CD4-positive, CD25-positive, alpha-beta regulatory T cell (primary cell): ENCODE measurements at regions not wholly inside any gene's neighbourhood (a gene's known extent, or its start where the extent isn't known, plus 50 kb on each side); places are given as distances from the start of the nearest gene placed in this dataset.

ENCODE experiments used
- ATAC-seq, 2 donors: fragments of 150-1000 bp; cut with Tn5 transposase; one replicate each; pipeline ENCODE4 v1.10.0; 2021; ENCODE audit warnings: low read depth in 2 of 2, moderate number of reproducible peaks in 2 of 2, moderate library complexity in 1 of 2
- DNase-seq, 3 donors: peaks; one replicate each; pipeline versions ENCODE4 v3.0.0 to v3.0.0-alpha.2; 2012 to 2022; ENCODE audit warnings: mixed read lengths in 1 of 3
- H3K27ac ChIP-seq: one replicate; pipeline ENCODE4 v1.7.0; 2013; ENCODE audit warnings: mild to moderate bottlenecking, low read length; ENCODE audit not compliant: insufficient read depth, poor library complexity, severe bottlenecking
- H3K27me3 ChIP-seq: one replicate; pipeline ENCODE4 v1.7.0; 2013; ENCODE audit warnings: low read length; ENCODE audit not compliant: control insufficient read depth, insufficient read depth
- H3K36me3 ChIP-seq: one replicate; pipeline ENCODE4 v1.7.0; 2013; ENCODE audit warnings: mild to moderate bottlenecking, low read length, moderate library complexity; ENCODE audit not compliant: control insufficient read depth, insufficient read depth
- H3K4me1 ChIP-seq: 2 replicates; pipeline ENCODE4 v1.7.0; 2013; ENCODE audit warnings: mild to moderate bottlenecking, low read length; ENCODE audit not compliant: insufficient read depth, control insufficient read depth, poor library complexity, severe bottlenecking
- H3K4me3 ChIP-seq: one replicate; pipeline ENCODE4 v1.7.0; 2013; ENCODE audit warnings: low read depth, mild to moderate bottlenecking, low read length, moderate library complexity
- H3K9me3 ChIP-seq, 2 experiments: 1 replicate in 1 of 2; 2 replicates in 1 of 2; pipeline ENCODE4 v1.7.0; 2013; ENCODE audit warnings: low read length in 2 of 2, mild to moderate bottlenecking in 1 of 2, moderate library complexity in 1 of 2; ENCODE audit not compliant: control insufficient read depth in 2 of 2
- H3K27ac Mint-ChIP-seq, 3 donors: one replicate each; pipeline ENCODE4 v1.8.0; 2020 to 2022; ENCODE audit warnings: mild to moderate bottlenecking in 3 of 3, mixed read lengths in 3 of 3, moderate library complexity in 2 of 3
- H3K27me3 Mint-ChIP-seq: one replicate; pipeline ENCODE4 v1.8.0; 2022; ENCODE audit warnings: mild to moderate bottlenecking, mixed read lengths
- H3K36me3 Mint-ChIP-seq: one replicate; pipeline ENCODE4 v1.8.0; 2020; ENCODE audit warnings: mixed read lengths
- H3K4me1 Mint-ChIP-seq, 4 donors: one replicate each; pipeline ENCODE4 v1.8.0; 2020 to 2022; ENCODE audit warnings: mixed read lengths in 4 of 4, mild to moderate bottlenecking in 1 of 4
- H3K4me3 Mint-ChIP-seq, 4 donors: one replicate each; pipeline ENCODE4 v1.8.0; 2020 to 2022; ENCODE audit warnings: mild to moderate bottlenecking in 4 of 4, mixed read lengths in 4 of 4, moderate library complexity in 3 of 4
- H3K9me3 Mint-ChIP-seq, 7 donors: one replicate each; pipeline ENCODE4 v1.8.0; 2020 to 2022; ENCODE audit warnings: mixed read lengths in 7 of 7, mild to moderate bottlenecking in 3 of 7, moderate library complexity in 2 of 7

GRCh38 chr1:5765997-5766913, 226.0 kb downstream of the NPHP4 start:
- peaks cover 0 to 5% (median 1%) of the 10 kb centered on the region in 4 donors for H3K4me1 Mint-ChIP-seq
- Histone ChIP-seq H3K4me3 (no peak overlapping the region), H3K36me3 (no peaks in the 10 kb centered on the region), H3K27ac (no peak overlapping the region), H3K27me3 (no peaks in the 10 kb centered on the region), H3K9me3 (peaks cover 4 to 12% of the 10 kb centered on the region in 2 experiments), H3K4me1 (no peaks in the 10 kb centered on the region)
- no peak for DNase-seq
- no peak for ATAC-seq
- H3K27me3 Mint-ChIP-seq: peaks cover 25% of the 10 kb centered on the region
- peaks cover 0 to 7% (median 2%) of the 10 kb centered on the region in 7 donors for H3K9me3 Mint-ChIP-seq
- H3K27ac Mint-ChIP-seq: no peak overlapping the region
- H3K36me3 Mint-ChIP-seq: no peaks in the 10 kb centered on the region
- no peak overlapping the region for H3K4me3 Mint-ChIP-seq

- no peak overlapping the region for H3K4me3 ChIP-seq
- H3K9me3 Mint-ChIP-seq: peaks cover 0 to 8% (median 1%) of the 10 kb centered on the region in 7 donors
- H3K27me3 Mint-ChIP-seq: peaks cover 20% of the 10 kb centered on the region
- no peak for ATAC-seq
- no peaks in the 10 kb centered on the region for H3K4me1 ChIP-seq
- DNase-seq: no peak
- H3K9me3 ChIP-seq: peaks cover 4 to 12% of the 10 kb centered on the region in 2 experiments
- H3K4me3 Mint-ChIP-seq: no peak overlapping the region
- no peaks in the 10 kb centered on the region for H3K36me3 ChIP-seq
- H3K27ac Mint-ChIP-seq: no peak overlapping the region
- no peaks in the 10 kb centered on the region for H3K36me3 Mint-ChIP-seq
- no peaks in the 10 kb centered on the region for H3K4me1 Mint-ChIP-seq
- H3K27me3 ChIP-seq: no peaks in the 10 kb centered on the region
- H3K27ac ChIP-seq: no peak overlapping the region
These were observed 226.7 kb downstream of the NPHP4 start for GRCh38 chr1:5765483-5765882.

- DNase-seq (no peak), ATAC-seq (no peak)
- no peak overlapping the region for H3K27ac ChIP-seq
- no peak overlapping the region for H3K4me3 ChIP-seq
- no peaks in the 10 kb centered on the region for H3K27me3 ChIP-seq
- H3K9me3 Mint-ChIP-seq: peaks cover 0 to 9% (median 3%) of the 10 kb centered on the region in 7 donors
- no peaks in the 10 kb centered on the region for H3K36me3 Mint-ChIP-seq
- no peaks in the 10 kb centered on the region for H3K4me1 ChIP-seq
- no peaks in the 10 kb centered on the region for H3K4me1 Mint-ChIP-seq
- no peak overlapping the region for H3K27ac Mint-ChIP-seq
- H3K36me3 ChIP-seq: no peaks in the 10 kb centered on the region
- H3K9me3 ChIP-seq: peaks cover 4 to 12% of the 10 kb centered on the region in 2 experiments
- peaks cover 20% of the 10 kb centered on the region for H3K27me3 Mint-ChIP-seq
- no peak overlapping the region for H3K4me3 Mint-ChIP-seq
These were observed 227.3 kb downstream of the NPHP4 start for GRCh38 chr1:5764959-5765358.

GRCh38 chr1:5764464-5764863, 227.8 kb downstream of the NPHP4 start:
- no peak overlapping the region for H3K27ac ChIP-seq
- no peaks in the 10 kb centered on the region for H3K36me3 Mint-ChIP-seq

GRCh38 chr1:5763696-5764370, 228.4 kb downstream of the NPHP4 start:
- Mint-ChIP-seq H3K36me3 (no peaks in the 10 kb centered on the region), H3K9me3 (peaks cover 0 to 9% (median 3%) of the 10 kb centered on the region in 7 donors), H3K4me1 (no peaks in the 10 kb centered on the region), H3K27ac (no peak overlapping the region), H3K4me3 (no peak overlapping the region), H3K27me3 (peaks cover 20% of the 10 kb centered on the region)
- no peaks in the 10 kb centered on the region for H3K4me1 ChIP-seq
- H3K4me3 ChIP-seq: no peak overlapping the region
- no peak for DNase-seq
- H3K27me3 ChIP-seq: no peaks in the 10 kb centered on the region
- peaks cover 4 to 12% of the 10 kb centered on the region in 2 experiments for H3K9me3 ChIP-seq
- H3K36me3 ChIP-seq: no peaks in the 10 kb centered on the region
- no peak for ATAC-seq
- no peak overlapping the region for H3K27ac ChIP-seq

More at GRCh38 chr1:5764464-5764863, 227.8 kb downstream of the NPHP4 start:
- no peak for DNase-seq
- no peak for ATAC-seq
- peaks cover 4 to 12% of the 10 kb centered on the region in 2 experiments for H3K9me3 ChIP-seq
- no peaks in the 10 kb centered on the region for H3K27me3 ChIP-seq
- H3K27ac Mint-ChIP-seq: no peak overlapping the region
- H3K9me3 Mint-ChIP-seq: peaks cover 0 to 9% (median 3%) of the 10 kb centered on the region in 7 donors
- no peaks in the 10 kb centered on the region for H3K36me3 ChIP-seq
- H3K4me3 ChIP-seq: no peak overlapping the region
- no peak overlapping the region for H3K4me3 Mint-ChIP-seq
- H3K4me1 ChIP-seq: no peaks in the 10 kb centered on the region
- H3K4me1 Mint-ChIP-seq: no peaks in the 10 kb centered on the region
- H3K27me3 Mint-ChIP-seq: peaks cover 20% of the 10 kb centered on the region

DNA sequence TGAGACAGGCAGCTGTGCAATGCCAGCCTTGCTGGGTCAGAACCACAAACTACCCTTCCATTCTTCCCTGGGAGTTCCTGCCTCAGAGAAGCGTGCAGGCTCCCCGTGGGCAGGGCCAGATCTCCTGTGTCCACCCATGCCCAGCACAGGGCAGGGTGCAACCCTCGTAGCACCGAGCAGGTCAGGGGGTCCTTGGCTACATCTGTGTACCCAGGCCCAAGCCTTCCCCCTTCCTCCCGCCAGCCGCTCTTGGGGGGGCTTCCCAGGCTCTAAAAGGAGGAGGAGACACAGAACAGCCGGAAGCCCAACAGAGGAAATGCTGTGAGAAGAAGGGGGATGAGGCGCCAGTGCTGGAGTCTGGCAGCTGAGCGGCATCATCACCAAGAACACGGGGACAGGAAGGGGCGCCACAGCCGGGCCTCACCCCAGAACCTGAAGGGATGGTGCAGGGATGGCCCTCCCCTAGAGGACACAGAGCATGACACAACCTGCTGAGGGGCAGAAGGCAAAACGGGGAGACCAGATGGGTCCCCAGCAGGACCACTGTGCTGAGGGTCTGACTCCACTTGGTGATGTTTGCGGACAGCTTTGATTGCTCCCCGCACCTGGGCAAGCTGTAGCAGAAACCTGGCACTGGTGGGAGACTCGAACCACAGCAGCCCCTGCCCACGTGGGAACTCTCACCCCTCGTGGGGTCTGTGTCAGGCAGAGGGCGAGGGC, 233.2 kb downstream of the NPHP4 start:
- Mint-ChIP-seq H3K36me3 (no peaks in the 10 kb centered on the region), H3K27ac (no peak overlapping the region), H3K27me3 (peaks cover 4% of the 10 kb centered on the region), H3K4me3 (no peak overlapping the region), H3K4me1 (no peaks in the 10 kb centered on the region), H3K9me3 (peaks cover 0 to 8% (median 3%) of the 10 kb centered on the region in 7 donors)
- H3K9me3 ChIP-seq: peaks cover 4 to 10% of the 10 kb centered on the region in 2 experiments
- no peaks in the 10 kb centered on the region for H3K27me3 ChIP-seq
- no peaks in the 10 kb centered on the region for H3K36me3 ChIP-seq
- no peak for DNase-seq
- H3K4me1 ChIP-seq: no peaks in the 10 kb centered on the region
- no peak overlapping the region for H3K4me3 ChIP-seq
- no peak for ATAC-seq
- no peak overlapping the region for H3K27ac ChIP-seq

DNA sequence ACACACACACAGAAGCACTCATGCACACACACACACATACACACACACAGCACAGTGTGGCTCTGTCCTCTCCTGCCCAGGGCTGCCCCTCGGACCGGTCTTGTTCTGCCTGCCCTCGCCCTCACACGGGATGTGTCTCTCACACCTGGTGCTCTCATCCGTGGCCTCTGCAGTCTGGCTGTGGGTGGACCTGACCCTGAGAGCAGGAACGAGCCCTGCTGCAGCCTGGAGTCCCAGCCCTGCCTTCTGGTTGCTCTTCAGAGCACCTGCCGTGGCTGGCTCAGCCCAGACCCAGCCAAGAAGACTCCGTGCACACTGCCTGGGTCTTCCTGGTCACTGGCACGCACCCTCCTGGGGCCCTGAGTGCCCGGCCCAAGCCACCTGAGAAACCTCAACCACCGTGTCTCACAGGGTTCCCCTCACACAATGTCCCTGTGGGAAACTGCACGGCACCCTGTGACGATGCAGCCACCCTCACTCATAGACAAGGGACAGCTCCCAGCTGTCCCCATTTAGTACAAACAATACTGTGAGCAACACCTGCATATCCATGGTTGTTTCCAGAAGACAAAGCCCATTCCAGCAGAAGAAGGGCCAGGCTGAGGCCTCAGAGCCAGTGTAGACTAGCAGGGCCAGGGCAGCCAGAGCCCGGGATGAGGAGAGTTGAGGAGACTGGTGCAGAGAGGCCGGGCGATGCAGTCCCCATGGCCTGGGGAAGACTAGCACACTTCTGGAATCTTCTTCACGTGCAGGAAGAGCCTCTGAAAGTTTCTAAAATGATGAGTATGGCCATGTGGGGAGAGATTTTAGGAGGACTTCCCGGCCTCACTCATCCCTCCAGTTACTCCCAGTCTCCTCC, 234.0 kb downstream of the NPHP4 start:
- Mint-ChIP-seq H3K4me1 (no peaks in the 10 kb centered on the region), H3K4me3 (no peak overlapping the region), H3K9me3 (peaks cover 0 to 8% (median 0%) of the 10 kb centered on the region in 7 donors), H3K27ac (peak overlapping the region in 1 of 3 donors; percentile 74), H3K36me3 (no peaks in the 10 kb centered on the region), H3K27me3 (peaks cover 4% of the 10 kb centered on the region)
- Histone ChIP-seq H3K9me3 (peaks cover 2% of the 10 kb centered on the region in 2 experiments), H3K36me3 (no peaks in the 10 kb centered on the region), H3K27ac (no peak overlapping the region), H3K4me3 (no peak overlapping the region), H3K4me1 (no peaks in the 10 kb centered on the region), H3K27me3 (no peaks in the 10 kb centered on the region)
- DNase-seq (no peak), ATAC-seq (no peak)
